NCI-H1105 (cell line): ENCODE measurements at regions not wholly inside any gene's neighbourhood (a gene's known extent, or its start where the extent isn't known, plus 50 kb on each side); places are given as distances from the start of the nearest gene placed in this dataset.

Experiments
- DNase-seq: peaks from one replicate; lab custom pipeline; 2025; lab: John Stamatoyannopoulos, UW

DNA sequence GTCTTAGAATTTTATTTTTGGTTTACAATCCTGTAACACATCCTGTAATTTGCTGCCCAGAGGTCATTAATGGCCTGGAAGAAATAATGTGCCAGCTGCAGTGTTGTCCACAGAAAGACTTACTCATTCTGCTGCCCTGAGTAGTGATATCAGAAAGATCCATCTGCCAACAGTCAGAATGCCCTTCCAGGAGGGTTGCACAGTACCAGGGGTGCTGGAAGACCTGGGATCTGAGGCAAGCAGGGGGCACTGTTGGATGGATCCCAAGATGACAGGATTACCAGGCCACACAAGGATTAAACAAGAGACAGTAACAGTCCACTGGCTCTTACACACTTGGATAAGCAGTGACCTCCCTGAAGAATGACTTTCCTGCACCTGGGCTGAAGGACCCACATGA is 93.8 kb upstream of the TOP3B start:
- no peak for DNase-seq

DNA sequence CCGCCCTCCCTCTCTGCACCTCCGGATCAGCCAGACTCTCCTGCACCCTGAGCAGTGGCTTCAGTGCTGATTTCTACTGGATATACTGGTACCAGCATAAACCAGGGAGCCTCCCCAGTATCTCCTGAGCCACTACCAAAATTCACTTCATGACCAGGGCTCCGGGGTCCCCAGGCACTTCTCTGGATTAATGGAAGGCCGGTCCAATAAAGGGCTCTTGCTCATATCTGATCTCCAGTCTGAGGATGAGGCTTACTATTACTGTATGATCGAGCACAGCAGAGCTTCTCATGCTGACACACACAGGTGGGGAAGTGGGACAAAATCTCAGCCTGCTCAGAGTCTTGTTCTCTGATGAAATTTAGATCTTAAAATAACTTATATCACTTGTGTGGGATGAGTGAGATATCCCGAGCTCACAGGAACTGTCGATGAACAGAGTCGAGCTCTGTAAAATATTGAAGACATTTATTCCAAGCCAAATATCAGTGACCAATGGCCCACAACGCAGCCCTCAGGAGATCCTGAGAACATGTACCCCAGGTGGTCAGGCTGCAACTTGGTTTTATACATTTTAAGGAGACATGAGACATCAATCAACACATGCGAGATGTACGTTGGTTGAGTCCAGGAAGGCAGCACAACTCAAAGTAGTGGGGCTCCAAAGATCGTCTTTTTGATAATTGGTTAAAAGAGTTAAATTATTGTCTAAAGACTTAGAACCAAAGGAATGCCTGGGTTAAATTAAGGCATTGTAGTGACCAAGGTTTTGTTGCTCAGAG is 93.0 kb upstream of the TOP3B start:
- DNase-seq: no peak

DNA sequence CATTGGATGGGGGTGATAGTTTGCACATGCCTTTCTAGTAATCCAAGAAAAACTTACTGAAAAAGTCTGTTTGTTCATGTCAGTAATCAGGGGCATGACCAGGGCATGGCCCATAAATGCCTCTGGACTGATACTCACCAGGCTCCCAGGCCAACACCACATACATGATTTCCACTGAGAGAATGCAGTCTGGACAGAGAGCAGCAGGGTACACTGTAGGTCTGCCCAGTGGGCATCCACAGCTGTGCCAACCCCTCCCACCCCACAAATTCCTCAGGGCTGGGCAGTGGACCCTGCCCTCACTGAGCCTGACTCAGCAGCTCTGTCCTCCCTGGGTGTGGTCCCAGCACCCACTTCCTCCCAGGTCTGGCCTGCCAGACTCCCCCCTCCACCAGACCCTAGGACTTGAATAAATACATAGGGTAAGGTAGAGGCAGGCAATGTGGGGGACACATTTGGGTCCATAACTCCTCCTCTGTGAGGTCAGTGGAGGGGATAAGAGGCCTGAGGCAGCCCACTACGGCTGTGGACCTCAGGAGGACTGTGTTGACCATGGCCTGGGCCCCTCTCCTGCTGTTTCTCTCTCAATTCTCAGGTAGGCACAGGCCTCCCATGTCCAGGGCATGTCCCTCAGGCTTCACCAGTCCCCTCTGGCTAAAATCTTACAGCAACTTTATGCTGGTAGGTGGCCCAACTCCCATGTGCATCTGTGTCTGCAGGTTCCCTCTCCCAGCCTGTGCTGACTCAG is 92.2 kb upstream of the TOP3B start:
- no peak for DNase-seq

- DNase-seq: no peak
These were observed 91.4 kb upstream of the TOP3B start for GRCh38 chr22:22073769-22074561.

GRCh38 chr22:22072169-22072836 is 89.7 kb upstream of the TOP3B start:
- no peak for DNase-seq

GRCh38 chr22:22071455-22071854 is 88.9 kb upstream of the TOP3B start:
- DNase-seq: no peak

DNA sequence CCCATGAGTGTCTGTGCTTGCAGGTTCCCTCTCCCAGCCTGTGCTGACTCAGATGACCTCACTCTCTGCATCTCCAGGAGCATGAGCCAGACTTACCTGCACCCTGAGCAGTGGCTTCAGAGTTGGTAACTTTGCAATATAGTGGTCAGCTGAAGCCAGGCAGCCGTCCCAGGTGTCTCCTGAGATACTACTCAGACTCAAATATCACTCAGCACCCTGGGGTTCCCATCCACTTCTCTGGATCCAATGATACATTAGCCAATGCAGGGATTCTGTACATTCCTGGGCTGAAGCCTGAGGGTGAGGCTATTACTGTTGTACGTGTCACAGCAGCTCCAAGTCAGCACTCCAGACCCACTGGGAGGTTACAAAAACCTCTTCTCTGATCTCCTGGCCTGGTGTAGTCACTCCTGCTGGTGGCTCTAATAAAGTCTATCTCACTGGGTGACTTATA is 87.8 kb upstream of the TOP3B start:
- no peak for DNase-seq

GRCh38 chr22:22069450-22070370 is 87.1 kb upstream of the TOP3B start:
- no peak for DNase-seq

- no peak for DNase-seq
These were observed 86.1 kb upstream of the TOP3B start for GRCh38 chr22:22068657-22069056.

- no peak for DNase-seq
These were observed 85.4 kb upstream of the TOP3B start for GRCh38 chr22:22068025-22068424.

- DNase-seq: no peak
These were observed 84.6 kb upstream of the TOP3B start for GRCh38 chr22:22067192-22067591.

GRCh38 chr22:22064580-22064979 is 82.0 kb upstream of the TOP3B start:
- DNase-seq: no peak

- DNase-seq: no peak
These were observed 79.8 kb upstream of the TOP3B start for GRCh38 chr22:22062306-22062793.

DNA sequence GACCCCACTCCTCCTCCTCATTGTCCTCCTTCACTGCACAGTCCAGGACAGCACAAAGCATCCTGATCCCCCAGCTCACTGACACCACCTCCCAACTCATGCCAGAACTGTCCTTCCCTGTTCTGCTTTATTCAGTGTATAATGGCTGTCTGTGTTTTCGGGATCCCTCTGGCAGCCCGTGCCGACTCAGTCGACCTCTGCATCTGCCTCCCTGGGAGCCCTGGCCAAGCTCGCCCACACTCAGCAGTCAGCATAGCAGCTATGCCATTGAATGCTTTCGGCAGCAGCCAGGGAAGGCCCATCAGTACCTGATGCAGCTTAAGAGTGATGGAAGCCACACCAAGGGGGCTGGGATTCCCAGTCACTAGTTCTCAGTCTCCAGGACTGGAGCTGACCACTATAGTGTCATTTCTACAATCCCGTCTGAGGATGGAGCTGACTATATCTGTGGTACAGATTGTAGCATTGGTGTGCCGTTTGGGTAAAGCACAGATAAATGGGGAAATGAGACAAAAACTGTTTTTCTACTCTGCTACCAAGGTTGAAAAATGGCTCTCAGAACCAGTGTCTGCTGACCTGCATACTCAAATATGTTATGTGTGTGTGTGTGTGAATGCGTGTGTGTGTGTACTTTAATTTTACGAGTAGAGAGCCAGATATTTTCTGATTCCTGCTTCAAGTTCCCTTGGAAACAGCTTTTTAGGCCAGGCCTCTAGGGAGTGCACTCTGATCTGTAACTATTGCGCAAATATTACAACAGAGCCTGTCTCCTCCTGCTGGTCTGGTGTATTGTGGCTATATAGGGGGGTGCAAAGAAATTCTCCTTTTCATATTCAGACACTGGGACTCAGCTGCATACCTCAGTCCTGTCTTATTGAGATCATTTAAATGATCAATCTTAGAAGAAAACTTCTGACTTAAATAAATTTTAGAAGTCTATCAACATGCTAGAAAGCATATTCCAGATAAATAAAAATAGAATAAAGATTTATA is 78.8 kb upstream of the TOP3B start:
- no peak for DNase-seq

DNA sequence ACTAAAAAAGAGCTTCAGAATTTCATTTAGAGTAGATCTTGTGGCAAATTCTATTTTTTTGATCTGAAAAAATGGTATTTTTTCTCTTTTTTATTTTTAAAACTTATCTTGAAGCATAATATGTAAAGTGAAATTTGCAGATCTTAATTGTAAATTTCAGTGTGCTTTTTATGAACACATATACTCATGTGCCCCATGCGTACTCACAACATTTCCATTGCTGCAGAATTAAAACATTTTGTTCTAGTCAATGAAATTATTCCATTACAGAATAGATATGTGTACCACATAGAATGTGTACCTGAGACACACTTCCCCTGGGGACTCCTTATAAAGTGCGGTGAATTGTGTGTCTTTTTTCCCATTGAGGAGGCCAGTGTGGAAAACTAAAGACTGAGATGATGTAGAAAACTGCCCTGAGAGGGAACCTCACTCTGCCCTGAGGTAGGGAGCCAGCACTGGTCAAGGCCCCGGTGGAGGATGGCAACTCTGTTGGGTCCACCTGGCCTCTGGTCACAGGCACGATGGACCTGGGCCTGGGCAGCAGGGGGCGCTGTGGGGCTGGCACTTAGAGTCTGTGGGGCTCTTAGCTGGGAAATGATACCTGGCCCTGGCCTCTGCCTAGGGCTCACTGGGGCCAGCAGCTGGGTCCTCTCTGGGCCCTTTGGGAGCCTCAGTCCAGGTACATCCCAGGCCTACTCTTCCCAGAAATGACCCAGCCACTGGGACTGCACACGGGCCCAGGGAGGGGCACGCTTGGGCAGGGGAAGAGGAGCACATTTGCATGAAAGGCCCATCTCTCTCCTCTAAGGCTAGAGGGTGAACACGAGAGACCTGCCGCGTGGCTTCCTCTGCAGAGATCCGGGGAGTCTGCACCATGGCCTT is 77.9 kb upstream of the TOP3B start:
- DNase-seq: no peak

DNA sequence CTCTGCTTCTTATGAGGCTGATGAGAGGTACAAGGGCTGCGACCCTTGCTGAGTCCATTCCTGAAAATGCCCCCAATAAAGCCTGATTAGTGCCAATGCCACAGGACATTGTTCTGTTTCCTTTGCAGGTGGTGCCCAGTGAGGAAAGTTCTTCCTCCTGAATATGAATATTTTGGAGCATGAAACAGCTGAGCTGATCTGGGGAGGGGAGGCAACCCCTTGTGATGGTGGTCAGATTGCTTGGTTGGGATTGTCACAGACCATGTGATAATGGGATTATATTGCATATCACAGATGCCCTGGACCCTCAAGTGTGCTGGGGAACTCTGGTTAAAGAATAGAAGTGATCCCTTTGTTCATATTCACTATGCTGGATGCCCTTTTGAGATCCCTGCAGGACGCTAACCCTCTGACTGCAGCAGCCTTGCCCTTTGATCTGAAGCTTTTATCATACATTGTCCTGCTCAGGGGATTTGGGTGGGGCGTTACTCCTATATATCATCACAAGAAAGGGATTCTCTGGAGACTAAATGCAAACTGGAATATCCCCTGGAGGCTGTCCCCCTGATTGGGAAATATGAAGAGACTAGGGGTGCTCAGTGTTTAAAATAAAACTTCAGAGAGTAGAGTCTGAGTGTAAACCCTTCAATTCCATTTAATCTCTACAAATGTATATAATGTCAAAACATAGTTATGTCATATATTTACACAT is 76.9 kb upstream of the TOP3B start:
- no peak for DNase-seq

DNA sequence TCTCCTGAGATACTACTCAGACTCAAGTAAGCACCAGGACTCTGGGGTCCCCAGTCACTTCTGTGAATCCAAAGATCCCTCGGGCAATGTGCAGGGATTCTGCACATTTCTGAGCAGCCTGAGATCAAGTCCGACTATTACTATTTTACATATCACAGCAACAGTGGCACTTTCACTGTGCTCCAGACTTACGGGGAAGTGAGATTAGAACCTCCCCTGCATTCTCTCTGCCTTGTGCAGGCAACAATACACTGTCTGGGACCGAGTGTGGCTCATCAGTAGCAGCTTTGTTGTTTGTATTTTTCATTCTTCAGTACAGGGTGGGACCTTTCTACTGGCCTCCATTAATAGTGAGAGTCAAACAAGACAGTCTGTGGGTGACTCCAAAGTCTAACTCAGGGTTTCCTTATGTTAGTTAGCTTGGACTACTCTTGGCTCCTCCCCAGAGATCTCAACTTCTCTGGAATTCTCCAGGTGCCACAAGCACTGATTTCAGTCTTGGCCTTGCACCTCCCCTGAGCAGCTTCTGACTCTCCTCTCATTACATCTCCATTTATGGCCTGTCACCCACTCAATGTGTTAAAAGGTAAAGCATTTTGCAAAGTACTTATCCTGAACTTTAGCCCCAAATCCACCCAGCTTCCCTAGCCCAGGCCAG is 76.2 kb upstream of the TOP3B start:
- no peak for DNase-seq
